MV-4-11 (cell line): ENCODE measurements at regions not wholly inside any gene's neighbourhood (a gene's known extent, or its start where the extent isn't known, plus 50 kb on each side); places are given as distances from the start of the nearest gene placed in this dataset.
"Not testable (repeated sequence)": the region's sequence is repeated elsewhere in the genome, so short reads cannot be mapped to it uniquely, and the experiment has no call there.

Source experiments
- DNase-seq: peaks from one replicate; lab custom pipeline; 2025; lab: John Stamatoyannopoulos, UW

GRCh38 chr6:6867404-6867799 is 240.4 kb upstream of the RREB1 start:
- DNase-seq, result no peak

- DNase-seq, result no peak
Measured at GRCh38 chr6:6869094-6869493, 238.7 kb upstream of the RREB1 start.

- peak; percentile 85 for DNase-seq
Measured at GRCh38 chr6:6870921-6871320, 236.8 kb upstream of the RREB1 start.

GRCh38 chr6:6872459-6873344 is 235.1 kb upstream of the RREB1 start:
- DNase-seq, result peak; percentile 67

- DNase-seq, result no peak
Measured at GRCh38 chr6:6873778-6874177, 234.0 kb upstream of the RREB1 start.

- peak; percentile 94 for DNase-seq
Measured at GRCh38 chr6:6875818-6876470, 231.8 kb upstream of the RREB1 start.

- DNase-seq, result not testable (repeated sequence)
Measured at GRCh38 chr6:6877792-6878191, 230.0 kb upstream of the RREB1 start.

GRCh38 chr6:6878887-6879585 is 228.7 kb upstream of the RREB1 start:
- no peak for DNase-seq

- DNase-seq, result peak; percentile 92
Measured at GRCh38 chr6:6879586-6879974, 228.2 kb upstream of the RREB1 start.

- DNase-seq, result peak; percentile 64
Measured at GRCh38 chr6:6880745-6881437, 226.9 kb upstream of the RREB1 start.

- DNase-seq, result peak; percentile 94
Measured at GRCh38 chr6:6881438-6882225, 226.1 kb upstream of the RREB1 start.

- no peak for DNase-seq
Measured at GRCh38 chr6:6882592-6882991, 225.2 kb upstream of the RREB1 start.

- DNase-seq, result no peak
Measured at GRCh38 chr6:6883011-6883410, 224.8 kb upstream of the RREB1 start.

GRCh38 chr6:6884193-6884627 is 223.6 kb upstream of the RREB1 start:
- peak; percentile 88 for DNase-seq

GRCh38 chr6:6884916-6885315 is 222.8 kb upstream of the RREB1 start:
- no peak for DNase-seq

GRCh38 chr6:6885521-6886170 is 222.1 kb upstream of the RREB1 start:
- peak; percentile 90 for DNase-seq

- DNase-seq, result peak; percentile 75
Measured at GRCh38 chr6:6886171-6886885, 221.4 kb upstream of the RREB1 start.

GRCh38 chr6:6886886-6887285 is 220.9 kb upstream of the RREB1 start:
- DNase-seq, result no peak

GRCh38 chr6:6889601-6890000 is 218.2 kb upstream of the RREB1 start:
- no peak for DNase-seq

GRCh38 chr6:6890400-6890858 is 217.3 kb upstream of the RREB1 start:
- peak; percentile 59 for DNase-seq
